NOMO-1 treated with dmso at 0.1 percent for 144 hours (cell line): ENCODE measurements at regions not wholly inside any gene's neighbourhood (a gene's known extent, or its start where the extent isn't known, plus 50 kb on each side); places are given as distances from the start of the nearest gene placed in this dataset.
"Not testable (repeated sequence)": the region's sequence is repeated elsewhere in the genome, so short reads cannot be mapped to it uniquely, and the experiment has no call there.

Experiments used
- DNase-seq: peaks from one replicate; lab custom pipeline; 2025; ENCODE audit not compliant: unreplicated experiment; lab: John Stamatoyannopoulos, UW

DNA sequence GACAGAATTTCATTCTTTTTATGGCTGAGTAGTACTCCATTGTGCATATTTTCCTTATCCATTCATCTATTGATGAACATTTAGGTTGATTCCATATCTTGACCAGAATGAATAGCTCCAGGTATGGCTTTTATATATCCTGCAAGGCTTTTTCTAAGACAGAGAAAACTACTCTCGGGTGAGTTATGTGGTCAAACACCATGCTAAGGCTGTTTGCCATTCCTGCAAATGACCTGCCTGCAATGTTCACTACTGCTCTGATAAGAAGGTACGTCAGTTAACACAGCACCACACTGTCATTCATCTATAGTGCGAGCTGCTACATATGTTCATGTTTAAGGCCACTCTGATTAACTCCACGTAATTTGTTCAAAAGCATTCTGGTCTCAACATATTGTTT, 256.8 kb upstream of the RGMB start:
- no peak for DNase-seq

DNA sequence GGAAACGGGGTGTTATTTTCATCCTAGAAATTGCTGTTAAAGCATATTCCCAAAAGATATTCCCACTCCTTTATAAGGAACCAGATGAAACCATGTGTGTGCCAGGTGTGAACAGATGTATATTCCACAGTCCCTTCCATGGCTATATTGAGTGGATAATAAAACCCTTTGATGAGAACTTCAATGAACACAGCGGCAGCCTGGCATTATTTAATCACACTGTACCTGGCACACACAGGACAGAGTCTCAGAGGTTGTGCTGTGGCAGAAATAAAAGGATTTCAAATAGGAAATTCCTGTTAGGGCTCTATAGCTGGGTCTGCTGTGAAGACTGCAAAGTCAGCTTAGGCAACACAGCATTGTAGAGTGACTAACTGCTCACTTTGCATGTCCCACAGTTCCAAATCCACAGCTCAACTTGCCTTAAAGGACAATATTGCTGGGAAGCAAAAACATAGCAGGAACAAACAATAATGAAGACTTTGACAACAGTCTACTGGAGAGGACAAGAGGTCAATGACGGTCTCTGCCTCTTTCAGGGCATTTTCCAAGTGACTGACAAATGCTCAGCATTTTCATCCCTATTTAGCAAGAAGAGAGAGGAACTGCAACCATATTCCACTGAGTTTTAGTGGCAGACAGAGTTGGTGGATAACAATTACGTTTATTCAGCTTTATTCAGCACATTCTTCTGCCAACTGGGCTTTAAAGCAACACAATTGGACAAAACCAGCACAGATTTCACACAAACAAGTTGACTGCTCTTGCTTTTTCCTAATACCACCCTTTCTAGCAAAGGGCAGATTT, 255.7 kb upstream of the RGMB start:
- no peak for DNase-seq

DNA sequence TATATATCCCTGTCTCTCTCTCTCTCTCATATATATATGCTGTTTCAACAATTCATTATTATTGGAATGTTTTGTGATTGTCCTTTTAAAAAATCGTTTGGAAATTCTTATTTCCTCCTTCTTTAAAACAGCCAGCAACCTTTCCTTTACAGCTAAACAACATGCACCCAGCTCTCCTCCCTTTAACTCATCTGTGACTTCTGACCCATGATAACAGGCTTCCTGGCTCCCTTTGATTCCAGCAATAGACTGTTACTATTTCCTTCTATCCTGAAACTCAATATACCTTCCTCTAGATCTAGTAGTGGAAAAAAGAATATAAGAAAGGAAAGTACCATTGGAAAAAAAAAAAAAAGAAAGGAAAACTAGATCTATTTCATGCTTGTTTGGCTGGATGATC, 254.7 kb upstream of the RGMB start:
- no peak for DNase-seq

DNA sequence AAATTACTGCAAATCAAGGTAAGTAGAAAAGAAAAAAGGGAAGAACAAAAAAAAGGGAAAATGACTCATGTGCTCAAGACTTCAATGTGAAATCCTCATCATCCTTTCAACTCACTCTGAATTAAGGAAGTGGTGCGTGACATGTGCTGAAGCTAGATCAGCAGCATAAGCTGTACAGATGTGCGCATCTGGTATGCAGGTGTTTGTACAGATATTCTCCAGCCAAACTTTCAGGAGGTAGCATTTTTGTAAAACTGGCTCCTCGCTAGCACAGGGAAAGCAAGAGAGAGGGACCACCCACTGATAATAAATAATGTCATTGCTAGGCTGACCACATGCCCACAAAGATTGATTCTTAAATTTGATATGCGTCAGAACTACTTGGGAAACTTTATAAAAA, 253.9 kb upstream of the RGMB start:
- no peak for DNase-seq

DNA sequence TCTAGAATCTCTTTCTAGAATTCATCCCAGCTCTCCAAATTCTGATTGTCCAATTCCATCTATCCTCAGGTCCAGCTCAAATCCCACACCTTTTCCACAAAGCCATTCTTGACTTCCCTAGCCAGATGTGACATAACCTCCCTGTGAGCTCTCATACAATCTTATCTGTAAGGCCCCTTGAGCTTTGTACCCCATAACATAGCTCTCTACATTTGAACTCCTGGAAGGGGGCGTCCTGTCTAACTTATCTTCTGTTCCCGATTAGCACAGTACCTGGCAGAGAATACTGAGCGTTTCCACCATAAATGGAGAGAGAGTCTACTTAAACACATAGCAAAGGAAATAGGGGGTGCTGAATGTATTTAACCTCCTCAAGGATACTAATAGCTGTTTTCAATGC, 251.6 kb upstream of the RGMB start:
- DNase-seq, result no peak

DNA sequence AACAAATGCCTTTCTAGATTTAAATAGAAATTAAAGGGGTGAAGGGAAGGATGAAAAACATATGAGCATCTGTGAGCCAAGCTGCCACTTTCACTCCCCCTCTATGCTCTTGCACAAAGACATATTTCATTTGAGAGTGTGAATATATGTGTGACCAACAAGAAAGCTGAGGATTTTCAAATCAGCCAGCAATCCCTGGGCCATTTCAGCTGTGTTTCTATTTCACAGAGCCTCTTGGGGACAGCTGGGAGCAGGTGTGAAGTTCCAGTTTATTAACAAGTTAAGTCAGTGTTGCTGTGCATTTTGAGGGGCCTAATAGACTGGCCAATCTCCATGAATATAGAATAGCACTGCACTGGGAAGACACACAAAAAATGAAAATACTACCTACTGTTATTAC, 248.7 kb upstream of the RGMB start:
- no peak for DNase-seq

DNA sequence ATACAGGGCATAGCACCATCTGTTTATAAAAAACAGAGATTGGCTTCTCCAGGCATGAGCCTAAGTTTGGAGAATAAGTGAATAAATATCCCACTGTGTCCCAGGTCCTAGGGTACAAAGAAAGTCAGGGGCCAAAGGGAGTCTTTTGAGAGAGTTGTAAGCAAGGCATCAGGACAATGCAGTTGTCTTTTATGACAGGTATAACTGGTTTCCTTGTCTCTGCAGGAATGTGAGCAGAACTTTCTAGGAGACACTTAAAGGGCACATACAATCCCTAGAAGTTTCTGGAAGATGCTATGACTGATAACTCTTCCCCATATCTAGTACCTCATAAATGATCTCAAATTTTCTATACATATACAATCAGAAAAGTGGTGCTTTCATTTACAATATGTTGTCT, 245.6 kb upstream of the RGMB start:
- DNase-seq, result no peak

DNA sequence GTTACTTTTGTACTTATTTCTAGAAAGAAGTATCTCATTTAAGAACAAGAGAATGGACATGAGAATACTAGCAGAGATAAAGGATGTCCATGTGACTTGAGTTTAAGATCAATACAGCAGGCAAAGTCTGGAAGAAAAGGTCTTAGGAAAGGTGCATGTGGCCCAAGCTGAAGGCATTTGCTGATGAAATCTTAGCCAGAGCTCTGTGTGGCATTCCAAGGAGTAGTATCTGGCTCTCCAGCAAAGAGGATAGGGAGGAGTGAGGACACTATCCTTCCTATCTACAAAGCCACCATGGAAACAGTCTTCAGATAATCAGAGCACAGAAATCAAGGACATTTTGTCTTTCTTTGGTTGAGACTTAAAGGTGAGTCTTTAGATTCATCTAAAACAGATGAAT, 244.1 kb upstream of the RGMB start:
- DNase-seq, result no peak

DNA sequence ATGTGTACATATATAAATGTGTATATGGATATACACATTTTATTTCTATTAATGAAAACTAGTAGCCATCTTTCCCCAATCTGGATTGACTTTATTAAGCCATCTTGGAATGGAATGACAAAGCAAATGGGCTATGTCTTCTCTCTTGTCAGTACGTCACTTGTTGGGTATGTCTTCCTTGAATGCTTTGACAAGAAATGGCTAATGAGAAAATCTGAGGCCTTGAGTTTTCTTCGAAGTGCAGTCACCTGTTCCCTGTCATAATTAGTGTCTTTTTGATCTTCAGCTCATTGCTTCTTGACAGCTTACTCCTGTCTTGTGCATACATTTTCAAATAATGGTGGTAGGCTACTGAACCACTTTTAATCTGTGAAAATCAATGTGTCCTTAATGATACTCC, 243.2 kb upstream of the RGMB start:
- no peak for DNase-seq

DNA sequence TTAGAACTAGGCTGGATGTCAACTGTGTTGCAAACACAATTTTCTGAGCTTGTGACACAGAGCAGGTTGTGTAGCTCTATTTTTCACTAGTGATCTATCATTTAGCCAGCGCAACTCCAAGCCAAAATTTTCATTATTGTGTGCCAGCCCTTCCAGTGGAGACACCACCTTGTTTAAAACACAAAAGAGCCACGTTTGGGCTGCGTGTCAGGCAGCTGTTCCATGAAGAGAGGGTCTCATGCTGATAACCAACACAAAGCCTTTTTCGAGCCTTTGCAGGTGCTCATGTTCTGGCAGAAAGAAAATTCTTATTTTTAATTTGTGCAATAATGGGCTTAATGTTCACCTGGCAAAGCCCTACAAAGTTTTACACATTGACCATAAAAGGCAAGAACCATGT, 237.6 kb upstream of the RGMB start:
- no peak for DNase-seq

DNA sequence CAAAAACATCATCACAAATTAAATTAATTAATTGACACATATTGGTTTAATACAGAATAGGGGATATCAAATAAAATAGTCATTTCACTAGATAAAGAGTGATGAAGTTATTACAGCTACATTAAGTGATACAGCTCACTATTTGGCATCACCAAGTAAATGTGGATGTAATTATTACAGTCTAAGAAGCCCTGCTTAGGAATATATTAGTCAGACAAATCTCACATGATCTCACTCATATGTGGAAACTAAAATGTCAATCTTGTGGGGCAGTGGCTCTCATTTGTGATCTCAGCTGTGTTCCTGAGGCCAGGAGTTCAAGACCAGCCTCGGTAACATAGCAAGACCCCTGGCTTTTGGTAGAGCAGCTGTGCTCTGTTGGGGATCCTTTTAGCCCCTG, 233.4 kb upstream of the RGMB start:
- DNase-seq, result no peak

DNA sequence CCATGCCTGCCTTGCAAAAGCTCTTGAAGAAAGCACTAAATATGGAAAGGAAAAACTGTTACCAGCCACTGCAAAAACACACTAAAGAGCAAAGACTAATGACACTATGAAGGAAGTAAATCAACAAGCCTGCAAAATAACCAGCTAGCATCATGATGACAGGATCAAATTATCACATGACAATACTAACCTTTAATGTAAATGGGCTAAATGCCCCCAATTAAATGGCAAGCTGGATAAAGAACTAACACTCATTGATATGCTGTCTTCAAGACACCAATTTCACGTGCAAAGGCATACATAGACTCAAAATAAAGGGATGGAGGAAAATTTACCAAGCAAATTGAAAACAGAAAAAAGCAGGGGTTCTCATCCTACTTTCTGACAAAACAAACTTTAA, 231.8 kb upstream of the RGMB start:
- DNase-seq, result no peak

DNA sequence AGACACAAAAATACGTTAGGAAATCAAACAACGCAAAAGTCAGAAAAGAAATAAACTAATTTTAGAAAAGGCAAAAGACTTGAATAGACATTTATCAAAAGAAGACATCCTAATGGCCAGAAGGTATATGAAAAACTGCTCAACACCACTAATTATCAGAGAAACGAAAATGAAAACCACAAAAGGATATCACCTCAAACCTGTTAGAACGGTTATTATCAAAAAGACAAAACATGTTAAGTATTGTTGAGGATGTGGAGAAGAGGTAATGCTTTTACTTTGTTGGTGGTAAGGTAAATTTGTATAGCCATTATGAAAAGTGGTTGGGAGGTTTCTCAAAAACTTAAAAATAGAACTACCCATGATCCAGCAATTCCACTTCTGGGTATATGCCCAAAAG, 230.0 kb upstream of the RGMB start:
- DNase-seq, result no peak

DNA sequence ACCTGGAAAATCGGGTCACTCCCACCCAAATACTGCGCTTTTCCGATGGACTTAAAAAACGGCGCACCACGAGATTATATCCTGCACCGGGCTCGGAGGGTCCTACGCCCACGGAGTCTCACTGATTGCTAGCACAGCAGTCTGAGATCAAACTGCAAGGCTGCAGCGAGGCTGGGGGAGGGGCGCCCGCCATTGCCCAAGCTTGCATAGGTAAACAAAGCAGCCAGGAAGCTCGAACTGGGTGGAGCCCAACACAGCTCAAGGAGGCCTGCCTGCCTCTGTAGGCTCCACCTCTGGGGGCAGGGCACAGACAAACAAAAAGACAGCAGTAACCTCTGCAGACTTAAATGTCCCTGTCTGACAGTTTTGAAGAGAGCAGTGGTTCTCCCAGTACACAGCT, 226.5 kb upstream of the RGMB start:
- not testable (repeated sequence) for DNase-seq

DNA sequence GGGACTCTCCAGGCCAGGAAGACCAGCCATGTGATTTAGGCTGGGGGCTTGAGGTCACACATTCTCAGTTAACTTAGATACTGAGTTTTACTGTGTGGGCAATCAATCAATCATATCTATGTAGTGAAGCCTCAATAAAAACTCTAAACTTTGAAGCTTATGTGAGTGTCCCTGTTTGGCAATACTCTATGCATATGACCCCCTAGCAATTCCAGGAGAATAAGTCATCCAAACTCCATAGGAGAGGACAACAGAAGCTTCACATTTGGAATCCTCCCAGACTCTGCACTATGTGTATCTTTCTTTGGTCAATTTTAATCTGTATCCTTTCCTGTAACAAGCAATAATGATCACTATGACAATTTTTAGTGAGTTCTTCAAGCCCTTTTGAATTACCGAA, 216.8 kb upstream of the RGMB start:
- DNase-seq, result no peak

DNA sequence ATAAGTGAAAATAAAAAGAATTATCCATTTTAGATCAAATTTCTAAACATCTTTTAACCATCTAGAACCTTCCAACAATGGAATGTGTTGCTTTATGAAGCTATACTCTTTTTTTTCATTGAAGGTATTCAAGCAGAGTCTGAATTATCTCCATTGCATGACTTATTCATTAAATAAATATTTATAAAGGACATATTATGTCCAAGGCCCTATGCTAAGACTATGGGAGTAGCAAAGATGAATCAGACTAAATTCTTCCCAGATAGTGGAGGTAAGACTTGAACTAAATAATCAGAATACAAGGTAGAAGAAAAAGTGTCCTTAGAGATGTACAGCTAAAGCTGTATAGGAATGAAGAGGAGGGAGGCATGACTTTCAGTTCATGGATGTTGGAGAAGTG, 215.5 kb upstream of the RGMB start:
- no peak for DNase-seq

DNA sequence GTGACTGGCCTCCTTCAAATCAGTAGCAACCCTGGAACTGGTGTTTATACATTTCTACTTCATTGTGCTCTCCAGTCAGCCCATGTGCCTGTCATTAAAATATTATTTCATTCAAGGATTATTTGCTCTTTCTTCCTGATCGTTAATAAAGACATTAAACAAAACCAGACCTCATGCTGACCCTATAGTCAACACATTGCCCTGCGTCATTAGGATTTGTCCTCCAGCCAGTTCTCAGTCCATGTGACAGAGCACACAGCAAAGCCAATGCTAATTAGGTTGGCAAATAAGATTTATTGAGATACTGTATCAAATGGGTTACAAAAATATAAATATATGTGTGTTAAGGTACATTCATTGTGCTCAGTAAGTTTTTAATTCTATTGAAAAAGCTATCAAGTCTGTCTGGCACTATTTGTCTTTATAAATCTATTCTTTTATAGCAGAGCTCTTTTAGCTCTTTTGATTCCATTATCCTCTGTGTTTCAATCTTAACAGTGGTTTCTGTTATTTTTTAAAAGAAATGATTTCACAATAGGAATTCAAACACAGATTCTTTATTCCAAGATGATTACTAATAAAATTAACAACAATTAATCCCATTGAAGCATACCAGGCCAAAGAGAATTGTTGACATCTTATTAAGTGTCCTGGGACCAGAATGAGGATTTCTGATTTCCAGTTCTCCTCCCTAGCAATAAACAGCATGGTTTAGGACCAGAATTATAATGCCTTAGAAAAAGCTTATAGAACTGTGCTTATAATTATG, 209.4 kb upstream of the RGMB start:
- DNase-seq, result no peak

DNA sequence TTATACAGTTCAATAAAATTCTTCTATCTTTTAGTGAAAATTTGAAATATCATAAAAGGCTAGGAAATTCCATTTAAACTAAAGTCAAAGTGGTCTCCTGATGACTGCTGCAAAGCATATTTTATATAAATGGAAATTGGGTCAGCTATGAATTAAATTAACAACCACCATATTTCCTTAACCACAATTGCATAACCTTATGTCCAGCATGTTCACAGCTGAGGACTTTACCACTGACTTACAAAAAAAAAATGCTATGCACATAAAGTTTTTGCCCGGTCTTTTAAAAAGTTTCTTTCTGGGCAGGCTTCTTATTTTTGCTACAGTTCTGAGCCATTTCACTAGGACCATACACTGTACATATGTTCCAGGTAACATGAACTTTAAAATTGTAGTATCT, 208.6 kb upstream of the RGMB start:
- no peak for DNase-seq

DNA sequence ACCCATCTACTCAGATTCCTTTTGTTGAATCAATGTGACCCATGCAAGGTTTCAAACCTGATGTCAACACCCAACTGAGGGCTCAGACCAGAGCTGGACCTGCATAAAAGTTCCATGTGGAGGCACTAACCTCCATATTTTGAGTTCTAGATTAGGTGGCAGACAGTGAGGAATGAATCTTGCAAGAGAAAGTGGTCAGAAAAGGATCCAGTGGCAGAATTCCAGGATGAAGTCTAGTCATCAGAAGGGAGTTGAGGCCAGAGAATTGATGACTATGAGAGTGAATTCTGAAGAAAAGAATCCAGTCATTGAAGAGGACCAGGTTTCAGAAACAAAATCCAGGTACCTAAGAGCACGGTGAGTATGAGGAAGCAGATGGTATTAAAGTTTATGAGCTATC, 205.1 kb upstream of the RGMB start:
- DNase-seq, result no peak

DNA sequence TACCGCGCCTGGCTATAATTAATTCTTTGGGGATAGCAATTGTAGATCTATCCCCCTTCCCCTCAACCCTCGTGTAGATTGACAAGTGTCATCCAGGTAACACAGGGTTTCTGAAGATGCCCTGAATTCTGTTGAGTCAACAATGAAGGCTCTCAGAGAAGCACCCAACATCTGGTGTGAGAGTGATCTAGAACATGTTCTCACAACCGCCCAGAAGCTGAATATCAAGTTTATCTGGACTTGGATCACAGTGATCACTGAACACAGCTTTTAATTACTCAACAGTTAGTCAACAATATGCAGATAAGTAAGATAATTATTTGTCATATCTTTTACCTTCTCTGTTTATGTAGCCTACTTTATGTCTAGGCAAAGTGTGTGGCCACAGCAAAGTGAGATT, 204.2 kb upstream of the RGMB start:
- no peak for DNase-seq

DNA sequence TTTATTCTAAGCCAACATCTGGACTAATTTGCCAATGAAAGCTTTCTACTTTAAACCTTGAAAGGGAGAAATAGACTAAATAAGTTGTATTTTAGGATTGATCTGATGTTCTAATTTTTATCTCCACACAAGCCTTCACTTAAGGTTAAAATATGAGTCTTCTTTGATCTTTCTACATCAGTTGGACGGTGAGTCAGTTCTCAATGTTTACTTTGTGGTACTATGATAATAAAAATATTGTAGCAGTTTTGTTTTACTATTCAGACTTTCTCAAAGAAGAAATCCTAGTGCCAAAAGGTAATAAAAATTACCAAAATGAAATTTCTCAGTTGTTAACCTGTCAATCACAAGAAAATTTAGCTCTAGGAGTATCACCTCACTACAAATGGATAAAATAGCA, 203.5 kb upstream of the RGMB start:
- no peak for DNase-seq

DNA sequence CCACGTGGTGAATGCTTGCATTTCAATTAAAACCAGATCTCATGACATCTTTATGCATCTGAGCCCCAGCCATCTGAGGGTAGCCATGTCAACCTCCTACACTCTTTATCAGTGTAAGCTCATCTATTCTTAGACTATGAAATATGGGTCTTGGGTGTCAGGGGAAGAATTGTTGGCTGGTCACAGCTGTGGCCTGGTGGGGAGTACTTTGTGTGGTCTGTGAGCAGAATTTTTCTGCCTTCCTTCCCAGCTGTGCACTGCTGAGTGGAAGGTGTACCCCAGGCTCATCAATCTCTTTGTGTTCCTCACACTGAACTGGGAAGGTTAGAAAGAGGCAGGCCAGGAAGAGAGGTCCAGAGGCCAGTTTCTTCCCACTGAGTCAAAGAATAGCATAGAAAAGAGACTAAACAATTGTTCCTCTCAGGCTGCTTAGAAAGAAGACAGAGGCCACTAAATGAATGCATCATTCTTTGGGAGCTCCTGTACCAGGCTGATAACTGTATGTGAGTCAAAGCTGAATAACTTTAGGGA, 202.7 kb upstream of the RGMB start:
- DNase-seq, result no peak
